ENCODE measurements at regions not wholly inside any gene's neighbourhood (a gene's known extent, or its start where the extent isn't known, plus 50 kb on each side); places are given as distances from the start of the nearest gene placed in this dataset.

- no peak for TF ChIP-seq CTCF (IDR thresholded peaks at IDR 0.05; ENCODE audit: insufficient read depth, low read depth, low read length)
- TF ChIP-seq EZH2 (IDR thresholded peaks at IDR 0.05; ENCODE audit: insufficient read depth, low read length), result no peak
These were observed 50.0 kb upstream of the CDIN1 start for GRCh38 chr15:36529296-36530011.

Measured in astrocyte (in vitro differentiated cells and primary cell).